ENCODE measurements at regions not wholly inside any gene's neighbourhood (a gene's known extent, or its start where the extent isn't known, plus 50 kb on each side); places are given as distances from the start of the nearest gene placed in this dataset.

GRCh38 chr4:20443015-20443805 is 191.5 kb downstream of the SLIT2 start:
- TF ChIP-seq, protein P1, sequence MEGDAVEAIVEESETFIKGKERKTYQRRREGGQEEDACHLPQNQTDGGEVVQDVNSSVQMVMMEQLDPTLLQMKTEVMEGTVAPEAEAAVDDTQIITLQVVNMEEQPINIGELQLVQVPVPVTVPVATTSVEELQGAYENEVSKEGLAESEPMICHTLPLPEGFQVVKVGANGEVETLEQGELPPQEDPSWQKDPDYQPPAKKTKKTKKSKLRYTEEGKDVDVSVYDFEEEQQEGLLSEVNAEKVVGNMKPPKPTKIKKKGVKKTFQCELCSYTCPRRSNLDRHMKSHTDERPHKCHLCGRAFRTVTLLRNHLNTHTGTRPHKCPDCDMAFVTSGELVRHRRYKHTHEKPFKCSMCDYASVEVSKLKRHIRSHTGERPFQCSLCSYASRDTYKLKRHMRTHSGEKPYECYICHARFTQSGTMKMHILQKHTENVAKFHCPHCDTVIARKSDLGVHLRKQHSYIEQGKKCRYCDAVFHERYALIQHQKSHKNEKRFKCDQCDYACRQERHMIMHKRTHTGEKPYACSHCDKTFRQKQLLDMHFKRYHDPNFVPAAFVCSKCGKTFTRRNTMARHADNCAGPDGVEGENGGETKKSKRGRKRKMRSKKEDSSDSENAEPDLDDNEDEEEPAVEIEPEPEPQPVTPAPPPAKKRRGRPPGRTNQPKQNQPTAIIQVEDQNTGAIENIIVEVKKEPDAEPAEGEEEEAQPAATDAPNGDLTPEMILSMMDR (IDR thresholded peaks at IDR 0.05; ENCODE audit: low read depth, low read length), result no peak
- H3K4me3 ChIP-seq (ENCODE audit: low read depth, low read length), result no peak overlapping the region

DNA sequence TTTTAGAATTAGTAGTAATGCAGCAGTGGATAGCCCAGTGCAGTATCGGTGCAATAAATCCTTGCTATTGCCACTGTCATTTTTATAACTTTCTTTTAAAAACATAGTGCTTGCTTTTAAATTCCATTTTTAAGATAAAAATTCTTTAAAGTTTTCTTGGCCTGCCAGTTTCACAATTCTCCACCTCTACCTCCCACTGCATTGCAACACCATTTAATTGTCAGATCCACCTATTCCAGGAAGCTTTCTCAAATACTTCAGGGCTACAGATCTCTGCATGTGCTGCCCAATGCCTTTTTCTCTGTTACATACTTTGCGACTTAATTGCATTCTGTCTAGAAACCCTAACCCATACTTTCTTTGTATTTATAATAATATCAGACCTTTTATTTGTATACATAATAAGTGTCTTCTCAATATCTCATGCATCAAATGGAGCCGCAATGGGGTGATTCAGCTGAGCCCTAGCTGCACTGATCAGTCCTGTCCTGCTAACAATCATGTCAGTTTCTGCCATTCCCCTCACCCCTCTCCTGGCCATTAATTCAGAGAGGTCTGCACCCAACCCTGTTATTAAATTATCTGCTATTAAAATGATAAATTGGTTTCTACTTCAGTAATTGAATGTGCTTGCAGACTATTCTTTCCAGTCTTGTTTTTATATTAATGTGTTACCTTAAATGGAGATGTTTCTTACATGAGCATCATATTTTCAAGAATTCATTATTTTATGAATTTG is 193.1 kb downstream of the SLIT2 start:
- H3K4me3 ChIP-seq (ENCODE audit: low read depth, low read length), result no peak overlapping the region
- TF ChIP-seq, protein P1 (IDR thresholded peaks at IDR 0.05; ENCODE audit: low read depth, low read length), result no peak

- TF ChIP-seq, protein P1 (IDR thresholded peaks at IDR 0.05; ENCODE audit: low read depth, low read length), result no peak
These were observed 194.4 kb downstream of the SLIT2 start for GRCh38 chr4:20445933-20446723.

GRCh38 chr4:20447103-20447502 is 195.4 kb downstream of the SLIT2 start:
- H3K4me3 ChIP-seq (ENCODE audit: low read depth, low read length), result no peak overlapping the region
- TF ChIP-seq, protein P1 (IDR thresholded peaks at IDR 0.05; ENCODE audit: low read depth, low read length), result no peak

More at GRCh38 chr4:20445933-20446723, 194.4 kb downstream of the SLIT2 start:
- H3K4me3 ChIP-seq (ENCODE audit: low read depth, low read length), result no peak overlapping the region

- H3K4me3 ChIP-seq (ENCODE audit: low read depth, low read length), result no peak overlapping the region
- TF ChIP-seq, protein P1 (IDR thresholded peaks at IDR 0.05; ENCODE audit: low read depth, low read length), result no peak
These were observed 200.3 kb downstream of the SLIT2 start for GRCh38 chr4:20451986-20452385.

- TF ChIP-seq, protein P1 (IDR thresholded peaks at IDR 0.05; ENCODE audit: low read depth, low read length), result no peak
- H3K4me3 ChIP-seq (ENCODE audit: low read depth, low read length), result no peak overlapping the region
These were observed 202.8 kb downstream of the SLIT2 start for GRCh38 chr4:20454515-20454914.
